ENCODE measurements at regions not wholly inside any gene's neighbourhood (a gene's known extent, or its start where the extent isn't known, plus 50 kb on each side); places are given as distances from the start of the nearest gene placed in this dataset.

GRCh38 chr2:82172483-82172882 is 1867.9 kb upstream of the LRRTM1 start:
- no peaks in the 10 kb centered on the region for H3K9me3 ChIP-seq
- no peak overlapping the region for H3K4me3 ChIP-seq
- H3K27me3 ChIP-seq: no peaks in the 10 kb centered on the region
- no peaks in the 10 kb centered on the region for H3K36me3 ChIP-seq
- no peaks in the 10 kb centered on the region for H3K4me1 ChIP-seq
- DNase-seq: no peak
- no peak overlapping the region for H3K9ac ChIP-seq (ENCODE audit: low read depth in 2 of 2, low read length in 2 of 2)
- TF ChIP-seq, protein P1, sequence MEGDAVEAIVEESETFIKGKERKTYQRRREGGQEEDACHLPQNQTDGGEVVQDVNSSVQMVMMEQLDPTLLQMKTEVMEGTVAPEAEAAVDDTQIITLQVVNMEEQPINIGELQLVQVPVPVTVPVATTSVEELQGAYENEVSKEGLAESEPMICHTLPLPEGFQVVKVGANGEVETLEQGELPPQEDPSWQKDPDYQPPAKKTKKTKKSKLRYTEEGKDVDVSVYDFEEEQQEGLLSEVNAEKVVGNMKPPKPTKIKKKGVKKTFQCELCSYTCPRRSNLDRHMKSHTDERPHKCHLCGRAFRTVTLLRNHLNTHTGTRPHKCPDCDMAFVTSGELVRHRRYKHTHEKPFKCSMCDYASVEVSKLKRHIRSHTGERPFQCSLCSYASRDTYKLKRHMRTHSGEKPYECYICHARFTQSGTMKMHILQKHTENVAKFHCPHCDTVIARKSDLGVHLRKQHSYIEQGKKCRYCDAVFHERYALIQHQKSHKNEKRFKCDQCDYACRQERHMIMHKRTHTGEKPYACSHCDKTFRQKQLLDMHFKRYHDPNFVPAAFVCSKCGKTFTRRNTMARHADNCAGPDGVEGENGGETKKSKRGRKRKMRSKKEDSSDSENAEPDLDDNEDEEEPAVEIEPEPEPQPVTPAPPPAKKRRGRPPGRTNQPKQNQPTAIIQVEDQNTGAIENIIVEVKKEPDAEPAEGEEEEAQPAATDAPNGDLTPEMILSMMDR (IDR thresholded peaks at IDR 0.05): no peak
- intact Hi-C loops (cut with DNase I): no loop called here
- H3K27ac ChIP-seq: no peak overlapping the region

DNA sequence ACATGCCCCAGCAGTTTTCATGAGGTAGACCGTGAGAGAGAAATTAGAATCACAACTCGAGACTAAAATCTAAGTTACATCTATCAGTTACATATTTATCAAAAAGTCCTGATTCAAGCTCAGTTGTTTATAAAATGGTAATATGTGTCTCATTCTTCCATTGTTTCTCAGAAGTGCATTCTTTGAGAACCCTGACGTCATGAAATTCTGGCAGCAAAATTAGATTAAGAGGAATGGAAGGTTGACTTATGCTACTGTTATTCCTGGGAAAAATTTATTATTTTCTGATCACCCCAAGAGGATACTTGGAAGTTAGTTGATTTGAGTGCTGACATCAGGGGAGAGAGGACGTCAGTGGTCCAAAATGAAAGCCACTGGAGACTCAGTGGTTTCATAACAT is 1864.8 kb upstream of the LRRTM1 start:
- Histone ChIP-seq H3K4me3 (no peak overlapping the region), H3K36me3 (no peaks in the 10 kb centered on the region), H3K4me1 (no peaks in the 10 kb centered on the region), H3K9me3 (no peaks in the 10 kb centered on the region), H3K27me3 (no peaks in the 10 kb centered on the region), H3K27ac (no peak overlapping the region), H3K9ac (ENCODE audit: low read depth in 2 of 2, low read length in 2 of 2) (no peak overlapping the region)
- TF ChIP-seq, protein P1 (IDR thresholded peaks at IDR 0.05): no peak
- no peak for DNase-seq
- intact Hi-C loops (cut with DNase I): no loop called here

DNA sequence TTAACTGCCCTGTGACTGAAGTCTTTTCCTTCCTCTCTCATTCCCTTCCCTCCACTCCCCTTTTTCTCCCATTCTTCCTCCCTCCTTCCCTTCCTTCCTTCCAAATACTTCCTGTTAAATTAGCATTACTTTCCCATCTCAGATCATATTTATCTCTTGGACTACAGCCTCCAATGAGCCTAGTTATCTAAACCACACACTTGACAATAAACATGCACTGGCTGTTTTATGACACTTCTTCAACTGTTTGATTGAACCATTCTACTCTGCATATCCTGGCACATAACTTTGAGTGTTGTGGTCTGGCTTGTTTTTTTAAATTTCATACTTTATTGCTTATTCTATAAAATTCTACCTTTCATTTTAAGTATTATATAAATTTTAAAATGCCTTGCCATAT is 1860.8 kb upstream of the LRRTM1 start:
- H3K9me3 ChIP-seq: no peaks in the 10 kb centered on the region
- H3K4me3 ChIP-seq: no peak overlapping the region
- intact Hi-C loops (cut with DNase I): no loop called here

GRCh38 chr2:82158150-82158549 is 1853.6 kb upstream of the LRRTM1 start:
- H3K27ac ChIP-seq: no peak overlapping the region
- no peak overlapping the region for H3K4me3 ChIP-seq
- no peak for DNase-seq
- no peaks in the 10 kb centered on the region for H3K9me3 ChIP-seq
- no peak overlapping the region for H3K9ac ChIP-seq (ENCODE audit: low read depth in 2 of 2, low read length in 2 of 2)
- H3K36me3 ChIP-seq: no peaks in the 10 kb centered on the region
- no peaks in the 10 kb centered on the region for H3K4me1 ChIP-seq
- TF ChIP-seq, protein P1 (IDR thresholded peaks at IDR 0.05): no peak
- H3K27me3 ChIP-seq: no peaks in the 10 kb centered on the region
- intact Hi-C loops (cut with DNase I): no loop called here

More for the DNA sequence above, 1860.8 kb upstream of the LRRTM1 start:
- no peaks in the 10 kb centered on the region for H3K4me1 ChIP-seq
- H3K9ac ChIP-seq (ENCODE audit: low read depth in 2 of 2, low read length in 2 of 2): no peak overlapping the region
- no peaks in the 10 kb centered on the region for H3K36me3 ChIP-seq
- no peaks in the 10 kb centered on the region for H3K27me3 ChIP-seq
- H3K27ac ChIP-seq: no peak overlapping the region
- TF ChIP-seq, protein P1 (IDR thresholded peaks at IDR 0.05): no peak
- no peak for DNase-seq

DNA sequence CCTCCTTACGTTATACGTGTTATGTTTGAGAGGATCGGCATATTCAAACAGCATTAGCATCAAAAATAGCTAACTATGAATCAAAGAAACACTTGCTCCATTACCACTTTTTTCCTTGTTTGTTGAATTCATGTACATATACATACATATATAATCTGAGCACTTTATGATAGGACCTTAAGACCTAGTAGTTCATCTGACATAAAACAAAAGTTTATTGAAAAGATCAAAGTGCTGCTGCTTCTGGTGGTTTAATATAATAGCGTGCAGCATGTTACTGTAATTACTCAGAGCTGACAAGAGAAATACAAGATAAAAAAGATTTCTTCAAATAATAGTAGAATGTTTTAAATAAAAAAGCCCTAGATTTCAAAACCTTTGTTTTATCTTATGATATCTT is 1850.9 kb upstream of the LRRTM1 start:
- H3K36me3 ChIP-seq: no peaks in the 10 kb centered on the region
- H3K9ac ChIP-seq (ENCODE audit: low read depth in 2 of 2, low read length in 2 of 2): no peak overlapping the region
- H3K27me3 ChIP-seq: no peaks in the 10 kb centered on the region
- H3K27ac ChIP-seq: no peak overlapping the region
- H3K9me3 ChIP-seq: no peaks in the 10 kb centered on the region
- DNase-seq: no peak
- intact Hi-C loops (cut with DNase I): no loop called here
- no peak overlapping the region for H3K4me3 ChIP-seq
- TF ChIP-seq, protein P1 (IDR thresholded peaks at IDR 0.05): no peak
- H3K4me1 ChIP-seq: no peaks in the 10 kb centered on the region

GRCh38 chr2:82143343-82143742 is 1838.8 kb upstream of the LRRTM1 start:
- H3K9me3 ChIP-seq: no peaks in the 10 kb centered on the region
- intact Hi-C loops (cut with DNase I): no loop called here
- H3K9ac ChIP-seq (ENCODE audit: low read depth in 2 of 2, low read length in 2 of 2): no peak overlapping the region
- H3K27ac ChIP-seq: no peak overlapping the region
- H3K36me3 ChIP-seq: no peaks in the 10 kb centered on the region
- no peaks in the 10 kb centered on the region for H3K27me3 ChIP-seq
- no peak overlapping the region for H3K4me3 ChIP-seq
- DNase-seq: no peak
- TF ChIP-seq, protein P1 (IDR thresholded peaks at IDR 0.05): no peak
- H3K4me1 ChIP-seq: no peaks in the 10 kb centered on the region
